GM12891 (cell line): ENCODE measurements at regions not wholly inside any gene's neighbourhood (a gene's known extent, or its start where the extent isn't known, plus 50 kb on each side); places are given as distances from the start of the nearest gene placed in this dataset.

Experiments
- POLR2A ChIP-seq: IDR thresholded peaks from 2 replicates; pipeline ENCODE4 v1.6.1; 2011; ENCODE audit warnings: low read depth, low read length, control low read depth
- POLR2AphosphoS5 ChIP-seq: IDR thresholded peaks from 2 replicates; pipeline ENCODE4 v1.6.1; 2011; ENCODE audit warnings: low read depth, low read length, control low read depth
- SPI1 ChIP-seq: IDR thresholded peaks from 2 replicates; pipeline ENCODE4 v1.6.1; 2011; ENCODE audit warnings: low read depth, low read length, control low read depth
- TAF1 ChIP-seq: IDR thresholded peaks from 2 replicates; pipeline ENCODE4 v1.6.1; 2011; ENCODE audit warnings: low read depth, low read length, control low read depth

GRCh38 chr10:106515206-106515790, 649.2 kb downstream of the SORCS1 start:
- TF ChIP-seq POLR2A (no peak), TAF1 (no peak), SPI1 (no peak), POLR2AphosphoS5 (no peak)
